ENCODE measurements at regions not wholly inside any gene's neighbourhood (a gene's known extent, or its start where the extent isn't known, plus 50 kb on each side); places are given as distances from the start of the nearest gene placed in this dataset.
"Not testable (repeated sequence)": the region's sequence is repeated elsewhere in the genome, so short reads cannot be mapped to it uniquely, and the experiment has no call there.

DNA sequence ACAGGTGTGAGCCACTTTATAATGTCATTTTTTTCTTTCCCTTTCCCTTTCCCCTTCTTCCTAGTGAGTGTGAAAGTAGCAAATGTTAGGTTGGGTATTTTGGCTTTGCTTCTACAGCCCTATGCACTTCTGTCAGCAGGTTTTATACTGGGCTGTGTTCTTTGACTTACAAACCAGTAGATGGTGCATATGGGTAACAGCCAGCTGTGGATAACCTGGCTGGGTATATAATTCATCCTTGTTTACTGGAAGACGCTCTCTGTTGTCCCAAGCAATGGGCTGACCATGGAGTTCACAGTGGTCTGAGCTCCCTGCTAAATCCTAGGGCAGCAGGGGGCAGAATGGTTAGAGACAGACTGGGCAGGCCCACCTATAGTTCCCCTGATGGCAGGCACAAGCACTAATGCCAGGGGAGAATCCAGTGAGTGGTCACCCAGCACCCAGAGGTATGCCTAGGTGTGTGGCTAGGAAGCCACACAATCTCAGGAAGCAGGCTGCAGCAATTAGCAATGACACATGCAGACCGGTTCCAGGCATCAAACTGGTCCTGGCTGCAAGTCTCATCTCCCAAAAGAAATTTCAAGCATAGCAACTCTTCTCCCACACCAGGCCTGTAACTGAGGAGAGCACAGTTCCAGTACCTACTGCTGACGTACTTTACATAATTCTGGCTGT, 592.7 kb upstream of the MAN1A1 start:
- in situ Hi-C loops (cut with HindIII; ENCODE audit: low sequenced_read_pairs) = no loop called here
- TF ChIP-seq, protein P1, sequence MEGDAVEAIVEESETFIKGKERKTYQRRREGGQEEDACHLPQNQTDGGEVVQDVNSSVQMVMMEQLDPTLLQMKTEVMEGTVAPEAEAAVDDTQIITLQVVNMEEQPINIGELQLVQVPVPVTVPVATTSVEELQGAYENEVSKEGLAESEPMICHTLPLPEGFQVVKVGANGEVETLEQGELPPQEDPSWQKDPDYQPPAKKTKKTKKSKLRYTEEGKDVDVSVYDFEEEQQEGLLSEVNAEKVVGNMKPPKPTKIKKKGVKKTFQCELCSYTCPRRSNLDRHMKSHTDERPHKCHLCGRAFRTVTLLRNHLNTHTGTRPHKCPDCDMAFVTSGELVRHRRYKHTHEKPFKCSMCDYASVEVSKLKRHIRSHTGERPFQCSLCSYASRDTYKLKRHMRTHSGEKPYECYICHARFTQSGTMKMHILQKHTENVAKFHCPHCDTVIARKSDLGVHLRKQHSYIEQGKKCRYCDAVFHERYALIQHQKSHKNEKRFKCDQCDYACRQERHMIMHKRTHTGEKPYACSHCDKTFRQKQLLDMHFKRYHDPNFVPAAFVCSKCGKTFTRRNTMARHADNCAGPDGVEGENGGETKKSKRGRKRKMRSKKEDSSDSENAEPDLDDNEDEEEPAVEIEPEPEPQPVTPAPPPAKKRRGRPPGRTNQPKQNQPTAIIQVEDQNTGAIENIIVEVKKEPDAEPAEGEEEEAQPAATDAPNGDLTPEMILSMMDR (IDR thresholded peaks at IDR 0.05; ENCODE audit: low read depth, low read length) = no peak
- no peak overlapping the region for H3K4me3 ChIP-seq (ENCODE audit: low read depth, low read length)
- DNase-seq (ENCODE audit: low read depth, low spot score) = no peak

DNA sequence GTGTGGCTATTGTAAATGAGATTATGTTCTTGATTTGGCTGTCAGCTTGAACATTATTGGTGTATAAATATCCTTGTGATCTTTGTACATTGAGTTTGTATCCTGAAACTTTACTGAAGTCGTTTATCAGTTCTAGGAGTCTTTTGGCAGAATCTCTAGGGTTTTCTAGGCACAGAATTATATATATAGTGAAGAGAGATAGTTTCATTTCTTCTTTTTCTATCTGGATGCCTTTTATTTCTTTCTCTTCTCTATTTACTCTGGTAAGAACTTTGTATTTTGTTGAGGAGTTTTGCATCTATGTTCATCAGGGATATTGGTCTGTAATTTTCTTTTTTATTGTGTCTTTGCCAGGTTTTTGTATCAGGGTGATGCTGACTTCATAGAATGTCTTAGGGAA, 589.2 kb upstream of the MAN1A1 start:
- DNase-seq (ENCODE audit: low read depth, low spot score) = no peak
- H3K4me3 ChIP-seq (ENCODE audit: low read depth, low read length) = no peak overlapping the region
- in situ Hi-C loops (cut with HindIII; ENCODE audit: low sequenced_read_pairs) = no loop called here
- TF ChIP-seq, protein P1 (IDR thresholded peaks at IDR 0.05; ENCODE audit: low read depth, low read length) = no peak

DNA sequence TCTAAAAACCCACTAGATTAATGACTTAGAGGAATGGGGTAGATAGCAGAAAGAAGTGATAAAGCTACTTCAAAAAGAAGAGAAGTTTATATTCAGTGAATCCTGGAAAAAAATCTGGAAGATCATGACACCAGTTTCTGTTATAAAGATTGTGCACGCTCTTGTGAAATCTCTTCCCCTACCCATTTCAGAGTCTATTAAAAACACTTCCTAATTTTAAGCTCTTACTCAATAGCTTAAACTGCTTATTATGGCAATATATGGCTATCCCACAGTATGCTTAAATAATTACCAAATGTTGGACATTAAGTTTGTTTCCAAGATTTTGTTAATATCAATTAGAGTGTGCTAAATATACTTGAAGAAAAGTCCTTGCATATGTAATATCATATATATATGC, 585.3 kb upstream of the MAN1A1 start:
- DNase-seq (ENCODE audit: low read depth, low spot score) = no peak
- in situ Hi-C loops (cut with HindIII; ENCODE audit: low sequenced_read_pairs) = no loop called here
- no peak overlapping the region for H3K4me3 ChIP-seq (ENCODE audit: low read depth, low read length)
- TF ChIP-seq, protein P1 (IDR thresholded peaks at IDR 0.05; ENCODE audit: low read depth, low read length) = no peak

DNA sequence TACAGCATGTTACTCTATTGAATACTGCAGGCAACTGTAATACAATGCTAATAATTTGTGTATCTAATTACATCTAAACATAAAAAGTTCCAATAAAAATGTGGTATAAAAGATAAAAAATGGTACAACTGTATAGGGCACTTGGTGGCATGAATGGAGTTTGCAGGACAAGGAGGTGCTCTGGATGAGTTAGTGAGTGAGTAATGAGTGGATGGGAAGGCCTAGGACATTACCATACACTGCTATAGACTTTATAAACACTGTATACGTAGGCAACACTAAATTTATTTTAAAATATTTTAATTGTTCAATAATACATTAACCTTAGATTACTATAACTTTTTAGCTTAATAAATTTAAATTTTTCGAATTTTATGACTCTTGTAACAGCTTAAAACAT, 579.6 kb upstream of the MAN1A1 start:
- in situ Hi-C loops (cut with HindIII; ENCODE audit: low sequenced_read_pairs) = no loop called here
- no peak for DNase-seq (ENCODE audit: low read depth, low spot score)
- TF ChIP-seq, protein P1 (IDR thresholded peaks at IDR 0.05; ENCODE audit: low read depth, low read length) = no peak
- no peak overlapping the region for H3K4me3 ChIP-seq (ENCODE audit: low read depth, low read length)

DNA sequence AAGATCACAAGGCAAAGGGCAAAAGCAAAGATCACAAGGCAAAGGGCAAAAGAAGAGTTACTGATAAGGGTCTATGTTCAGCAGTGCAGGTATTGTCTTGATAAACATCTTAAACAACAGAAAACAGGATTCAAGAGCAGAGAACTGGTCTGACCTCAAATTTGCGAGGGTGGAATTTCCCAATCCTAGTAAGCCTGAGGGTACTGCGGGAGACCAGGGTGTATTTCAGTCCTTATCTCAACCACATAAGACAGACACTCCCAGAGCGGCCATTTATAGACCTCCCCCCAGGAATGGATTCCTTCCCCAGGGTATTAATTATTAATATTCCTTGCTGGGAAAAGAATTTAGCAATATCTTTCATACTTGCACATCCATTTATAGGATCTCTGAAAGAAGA, 575.3 kb upstream of the MAN1A1 start:
- in situ Hi-C loops (cut with HindIII; ENCODE audit: low sequenced_read_pairs); H3K4me3 ChIP-seq (ENCODE audit: low read depth, low read length); DNase-seq (ENCODE audit: low read depth, low spot score): not testable (repeated sequence)

DNA sequence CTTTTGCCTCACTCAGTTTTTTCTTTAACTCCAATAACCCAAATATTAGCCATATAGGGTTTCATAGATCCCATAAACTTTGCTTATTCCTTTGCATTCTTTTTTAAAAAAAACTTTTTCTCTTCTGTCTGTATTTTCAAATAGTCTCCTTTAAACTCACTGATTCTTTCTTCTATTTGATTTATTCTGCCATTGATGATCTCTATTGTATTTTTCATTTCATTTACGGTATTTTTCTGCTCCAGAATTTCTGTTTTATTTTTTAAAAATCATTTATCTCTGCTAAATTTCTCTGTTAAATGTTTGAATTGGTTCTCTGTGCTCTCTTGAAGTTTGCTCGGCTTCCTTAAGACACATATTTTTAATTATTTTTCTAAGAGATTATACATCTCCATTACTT, 573.3 kb upstream of the MAN1A1 start:
- no peak overlapping the region for H3K4me3 ChIP-seq (ENCODE audit: low read depth, low read length)
- in situ Hi-C loops (cut with HindIII; ENCODE audit: low sequenced_read_pairs) = no loop called here
- DNase-seq (ENCODE audit: low read depth, low spot score) = no peak
- TF ChIP-seq, protein P1 (IDR thresholded peaks at IDR 0.05; ENCODE audit: low read depth, low read length) = no peak

DNA sequence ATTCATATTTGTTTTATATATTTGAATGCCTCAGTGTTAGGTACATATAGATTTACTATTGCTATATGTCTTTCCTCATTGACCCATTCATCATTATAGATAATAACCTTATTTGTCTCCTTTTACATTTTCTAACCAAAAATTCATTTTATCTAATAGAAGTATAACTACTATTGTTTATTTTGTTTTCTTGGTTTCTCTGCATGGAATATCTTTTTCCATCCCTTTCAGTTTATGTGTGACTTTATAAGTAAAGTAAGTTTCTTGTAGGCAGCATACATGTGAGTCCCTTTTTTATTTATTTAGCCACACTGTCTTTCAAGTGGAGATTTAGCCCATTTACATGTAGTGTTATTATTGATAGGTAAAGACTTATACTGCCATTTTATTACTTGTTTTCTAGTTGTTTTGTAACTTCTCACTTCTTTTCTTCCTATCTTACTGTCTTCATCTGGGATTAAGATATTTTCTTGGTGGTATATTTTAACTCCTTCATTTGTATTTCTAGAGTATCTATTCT, 572.0 kb upstream of the MAN1A1 start:
- TF ChIP-seq, protein P1 (IDR thresholded peaks at IDR 0.05; ENCODE audit: low read depth, low read length) = no peak
- H3K4me3 ChIP-seq (ENCODE audit: low read depth, low read length) = no peak overlapping the region
- in situ Hi-C loops (cut with HindIII; ENCODE audit: low sequenced_read_pairs) = no loop called here
- no peak for DNase-seq (ENCODE audit: low read depth, low spot score)

Measured in astrocyte of the spinal cord (primary cell).